HEK293T (cell line): ENCODE measurements at regions not wholly inside any gene's neighbourhood (a gene's known extent, or its start where the extent isn't known, plus 50 kb on each side); places are given as distances from the start of the nearest gene placed in this dataset.

Source experiments
- FOXA1 ChIP-seq: fragments of 450-650 bp; IDR thresholded peaks from 2 replicates; pipeline ENCODE4 v1.6.1; 2016; ENCODE audit warnings: mild to moderate bottlenecking
- FOXK2 ChIP-seq: fragments of 450-650 bp; IDR thresholded peaks from 2 replicates; pipeline ENCODE4 v1.6.1; 2016; ENCODE audit warnings: mild to moderate bottlenecking
- NFRKB ChIP-seq: fragments of 450-650 bp; IDR thresholded peaks from 2 replicates; pipeline ENCODE4 v1.6.1; 2016; ENCODE audit warnings: mild to moderate bottlenecking, moderate library complexity
- SP1 ChIP-seq: fragments of 450-650 bp; IDR thresholded peaks from 2 replicates; pipeline ENCODE4 v1.6.1; 2017
- ZNF384 ChIP-seq: fragments of 450-650 bp; IDR thresholded peaks from 2 replicates; pipeline ENCODE4 v1.6.1; 2016

GRCh38 chr7:45484094-45484493, 90.1 kb upstream of the ADCY1 start:
- TF ChIP-seq ZNF384 (no peak), NFRKB (no peak), SP1 (no peak), FOXA1 (no peak), FOXK2 (no peak)
